CD4-positive, alpha-beta T cell (primary cell): ENCODE measurements at regions not wholly inside any gene's neighbourhood (a gene's known extent, or its start where the extent isn't known, plus 50 kb on each side); places are given as distances from the start of the nearest gene placed in this dataset.

ENCODE experiments used
- ATAC-seq: fragments of 200-7000 bp; cut with Tn5 transposase; one replicate; pipeline ENCODE4 v1.10.0; 2022; ENCODE audit warnings: mild to moderate bottlenecking; ENCODE audit not compliant: poor library complexity
- CTCF ChIA-PET: fragments of 350-600 bp; sonication (Branson Sonifier 250); formaldehyde crosslinking; loops from one replicate; lab custom pipeline; 2021; ENCODE audit warnings: antibody characterized with exemption, inconsistent platforms; lab: Charles Lee
- POLR2A ChIA-PET: fragments of 350-600 bp; sonication (Branson Sonifier 250); formaldehyde crosslinking; loops from one replicate; lab custom pipeline; 2021; ENCODE audit warnings: antibody characterized with exemption, inconsistent platforms; lab: Charles Lee
- DNase-seq, 14 experiments: peaks; one replicate each; pipeline ENCODE4 v3.0.0-alpha.2; 2013 to 2020; ENCODE audit warnings: mixed read lengths in 2 of 14
- H3K27ac ChIP-seq, 2 donors: one replicate each; pipeline versions ENCODE4 v1.5.1 to v1.7.0; 2013; ENCODE audit warnings: low read length in 2 of 2, low read depth in 1 of 2, mild to moderate bottlenecking in 1 of 2
- H3K27me3 ChIP-seq, 2 experiments: 1 replicate in 1 of 2; 2 replicates in 1 of 2; pipeline versions ENCODE4 v1.6.1 to v1.7.0; 2013; ENCODE audit warnings: low read length in 2 of 2, control low read depth in 1 of 2, mild to moderate bottlenecking in 1 of 2, moderate library complexity in 1 of 2; ENCODE audit not compliant: insufficient read depth in 2 of 2, control insufficient read depth in 1 of 2
- H3K36me3 ChIP-seq: one replicate; pipeline ENCODE4 v1.6.1; 2013; ENCODE audit warnings: low read length, control low read depth; ENCODE audit not compliant: insufficient read depth
- H3K4me1 ChIP-seq: one replicate; pipeline ENCODE4 v1.6.1; 2013; ENCODE audit warnings: low read length, control low read depth; ENCODE audit not compliant: insufficient read depth
- H3K4me3 ChIP-seq: one replicate; pipeline ENCODE4 v1.5.1; 2013; ENCODE audit warnings: mild to moderate bottlenecking, low read length, moderate library complexity
- H3K9me3 ChIP-seq, 2 experiments: 1 replicate in 1 of 2; 2 replicates in 1 of 2; pipeline versions ENCODE4 v1.6.1 to v1.7.0; 2013; ENCODE audit warnings: low read length in 2 of 2, mild to moderate bottlenecking in 2 of 2, control low read depth in 1 of 2, moderate library complexity in 1 of 2; ENCODE audit not compliant: control insufficient read depth in 1 of 2, insufficient read depth in 1 of 2
- H3K27ac Mint-ChIP-seq: one replicate; pipeline ENCODE4 v1.8.0; 2020; ENCODE audit warnings: mixed read lengths
- H3K27me3 Mint-ChIP-seq: one replicate; pipeline ENCODE4 v1.8.0; 2021; ENCODE audit warnings: mixed read lengths
- H3K36me3 Mint-ChIP-seq: one replicate; pipeline ENCODE4 v1.8.0; 2021; ENCODE audit warnings: low read depth, mixed read lengths
- H3K4me1 Mint-ChIP-seq: one replicate; pipeline ENCODE4 v1.8.0; 2021; ENCODE audit warnings: low read depth, mixed read lengths
- H3K4me3 Mint-ChIP-seq: one replicate; pipeline ENCODE4 v1.8.0; 2020; ENCODE audit warnings: mild to moderate bottlenecking, mixed read lengths
- H3K9me3 Mint-ChIP-seq: one replicate; pipeline ENCODE4 v1.8.0; 2020; ENCODE audit warnings: mixed read lengths
- intact Hi-C, 2 experiments: fragments of 100-400 bp; cut with DNase I in 1 of 2; cut with micrococcal nuclease in 1 of 2; formaldehyde crosslinking; loops; one replicate each; pipeline versions ENCODE4 v1.15.1 to v1.9.0; 2023 to 2025; cut with DNase I, micrococcal nuclease
- TF ChIP-seq, protein P1 (sequence below): fragments of 200-600 bp; IDR thresholded peaks from one replicate; pipeline ENCODE4 v1.8.0; 2022; ENCODE audit warnings: antibody characterized with exemption, mild to moderate bottlenecking

DNA sequence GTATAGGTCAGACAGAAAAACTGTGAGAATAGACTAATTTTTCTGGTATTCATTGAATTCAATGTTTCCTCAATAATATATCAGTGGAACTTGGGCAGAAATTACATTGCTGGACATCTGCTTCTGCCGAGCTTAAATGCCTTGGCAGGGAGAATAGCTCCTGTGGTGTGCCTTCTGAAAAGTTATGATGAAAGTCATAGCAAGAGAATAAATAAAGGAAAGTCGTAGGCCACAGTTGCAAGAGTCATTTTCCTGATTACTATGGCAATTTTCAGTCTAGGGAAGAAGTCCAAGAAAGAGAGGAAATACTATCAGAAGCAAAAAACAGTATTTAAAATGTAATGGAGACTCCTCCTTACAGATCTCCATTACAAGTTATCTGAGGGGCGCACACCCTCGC, 1596.1 kb upstream of the WWC1 start:
- no peaks in the 10 kb centered on the region for H3K36me3 Mint-ChIP-seq
- ATAC-seq = no peak
- intact Hi-C loops = no loop called here
- ChIA-PET POLR2A (no interaction called here), CTCF (interaction anchor here (1.1 kb wide), 1 partner anchor 10 kb away, joined by 5 read pairs; no protein-coding TSS in a partner anchor)
- Histone ChIP-seq H3K9me3 (peaks cover 0 to 2% of the 10 kb centered on the region in 2 experiments), H3K4me3 (no peak overlapping the region), H3K27me3 (no peaks in the 10 kb centered on the region), H3K4me1 (no peaks in the 10 kb centered on the region), H3K36me3 (no peaks in the 10 kb centered on the region), H3K27ac (no peak overlapping the region)
- TF ChIP-seq, protein P1, sequence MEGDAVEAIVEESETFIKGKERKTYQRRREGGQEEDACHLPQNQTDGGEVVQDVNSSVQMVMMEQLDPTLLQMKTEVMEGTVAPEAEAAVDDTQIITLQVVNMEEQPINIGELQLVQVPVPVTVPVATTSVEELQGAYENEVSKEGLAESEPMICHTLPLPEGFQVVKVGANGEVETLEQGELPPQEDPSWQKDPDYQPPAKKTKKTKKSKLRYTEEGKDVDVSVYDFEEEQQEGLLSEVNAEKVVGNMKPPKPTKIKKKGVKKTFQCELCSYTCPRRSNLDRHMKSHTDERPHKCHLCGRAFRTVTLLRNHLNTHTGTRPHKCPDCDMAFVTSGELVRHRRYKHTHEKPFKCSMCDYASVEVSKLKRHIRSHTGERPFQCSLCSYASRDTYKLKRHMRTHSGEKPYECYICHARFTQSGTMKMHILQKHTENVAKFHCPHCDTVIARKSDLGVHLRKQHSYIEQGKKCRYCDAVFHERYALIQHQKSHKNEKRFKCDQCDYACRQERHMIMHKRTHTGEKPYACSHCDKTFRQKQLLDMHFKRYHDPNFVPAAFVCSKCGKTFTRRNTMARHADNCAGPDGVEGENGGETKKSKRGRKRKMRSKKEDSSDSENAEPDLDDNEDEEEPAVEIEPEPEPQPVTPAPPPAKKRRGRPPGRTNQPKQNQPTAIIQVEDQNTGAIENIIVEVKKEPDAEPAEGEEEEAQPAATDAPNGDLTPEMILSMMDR = no peak
- no peak overlapping the region for H3K27ac Mint-ChIP-seq
- no peak for DNase-seq
- H3K4me3 Mint-ChIP-seq = no peak overlapping the region
- peaks cover 18% of the 10 kb centered on the region for H3K9me3 Mint-ChIP-seq
- no peaks in the 10 kb centered on the region for H3K27me3 Mint-ChIP-seq
- H3K4me1 Mint-ChIP-seq = no peaks in the 10 kb centered on the region

DNA sequence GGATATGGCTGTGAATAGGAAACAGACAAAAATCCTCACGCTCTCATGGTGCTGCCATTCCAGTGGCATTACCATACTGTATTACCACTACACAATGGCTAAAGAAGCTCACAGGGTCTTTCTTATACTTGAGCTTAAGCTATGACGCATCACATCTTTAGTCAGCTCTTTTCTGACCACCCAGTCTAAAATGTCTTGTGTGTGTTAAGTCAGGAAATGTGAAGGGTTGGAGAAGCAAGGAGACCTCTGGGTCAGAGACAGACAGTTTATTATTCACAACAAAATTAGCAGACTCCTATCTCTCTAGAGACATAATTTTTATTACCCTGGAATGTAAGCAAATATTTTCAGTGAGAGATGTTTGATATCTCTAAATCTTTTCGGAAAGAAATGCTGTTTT, 1583.2 kb upstream of the WWC1 start:
- ChIA-PET POLR2A (no interaction called here), CTCF (no interaction called here)
- Histone ChIP-seq H3K4me3 (no peak overlapping the region), H3K36me3 (no peaks in the 10 kb centered on the region), H3K27ac (no peak overlapping the region), H3K27me3 (no peaks in the 10 kb centered on the region), H3K4me1 (no peaks in the 10 kb centered on the region), H3K9me3 (no peaks in the 10 kb centered on the region)
- H3K36me3 Mint-ChIP-seq = no peaks in the 10 kb centered on the region
- H3K27me3 Mint-ChIP-seq = no peaks in the 10 kb centered on the region
- peaks cover 8% of the 10 kb centered on the region for H3K9me3 Mint-ChIP-seq
- ATAC-seq (no peak), DNase-seq (no peak)
- H3K27ac Mint-ChIP-seq = no peak overlapping the region
- TF ChIP-seq, protein P1 = no peak
- H3K4me1 Mint-ChIP-seq = no peaks in the 10 kb centered on the region
- H3K4me3 Mint-ChIP-seq = no peak overlapping the region
- intact Hi-C loops = no loop called here

DNA sequence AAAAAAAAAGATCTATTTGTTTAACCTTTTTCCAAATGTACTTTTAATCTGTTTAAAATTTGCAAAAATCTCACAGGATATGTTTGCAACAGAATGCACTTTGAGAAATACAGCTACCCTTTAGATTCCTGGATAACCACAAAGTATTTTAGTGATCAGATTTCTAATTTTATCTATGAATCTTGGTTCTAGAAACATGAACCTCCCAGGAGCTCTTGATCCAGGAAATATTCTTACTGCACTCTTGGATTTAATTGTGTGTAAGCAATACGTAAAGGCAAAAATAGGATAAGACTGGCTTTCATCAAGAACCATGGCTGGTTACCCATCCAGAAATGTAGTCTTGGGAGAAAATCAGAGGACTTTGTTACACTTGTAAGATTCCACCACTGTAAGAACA, 1581.8 kb upstream of the WWC1 start:
- intact Hi-C loops = no loop called here

More for the DNA sequence above, 1581.8 kb upstream of the WWC1 start:
- ChIA-PET CTCF (no interaction called here), POLR2A (no interaction called here)
- H3K27me3 ChIP-seq = no peaks in the 10 kb centered on the region
- H3K27ac ChIP-seq = no peak overlapping the region
- no peak overlapping the region for H3K4me3 ChIP-seq
- no peaks in the 10 kb centered on the region for H3K4me1 ChIP-seq
- Mint-ChIP-seq H3K27me3 (no peaks in the 10 kb centered on the region), H3K36me3 (no peaks in the 10 kb centered on the region), H3K4me3 (no peak overlapping the region), H3K9me3 (peaks cover 4% of the 10 kb centered on the region), H3K4me1 (no peaks in the 10 kb centered on the region), H3K27ac (no peak overlapping the region)
- H3K9me3 ChIP-seq = no peaks in the 10 kb centered on the region
- TF ChIP-seq, protein P1 = no peak
- no peak for DNase-seq
- ATAC-seq = no peak
- H3K36me3 ChIP-seq = no peaks in the 10 kb centered on the region
